Urothelium cell line (cell line): ENCODE measurements at regions not wholly inside any gene's neighbourhood (a gene's known extent, or its start where the extent isn't known, plus 50 kb on each side); places are given as distances from the start of the nearest gene placed in this dataset.

Experiments
- DNase-seq: peaks from one replicate; pipeline ENCODE4 v3.0.0; 2011; ENCODE audit warnings: low spot score, mixed read lengths
- FAIRE-seq: peaks from 2 replicates; lab custom pipeline; 2011; peaks lifted over from hg19 to GRCh38; lab: Jason Lieb, UNC

- DNase-seq (no peak), FAIRE-seq (no peak)
Measured at GRCh38 chr1:93013145-93014065, 52.1 kb upstream of the DIPK1A start.

- no peak for DNase-seq
Measured at GRCh38 chr1:93014168-93014567, 52.9 kb upstream of the DIPK1A start.

GRCh38 chr1:93015590-93015989 lies 54.3 kb upstream of the DIPK1A start:
- DNase-seq (no peak), FAIRE-seq (no peak)

More at GRCh38 chr1:93014168-93014567, 52.9 kb upstream of the DIPK1A start:
- FAIRE-seq = no peak

- FAIRE-seq (no peak), DNase-seq (peak; percentile 18)
Measured at GRCh38 chr1:93016171-93016570, 54.9 kb upstream of the DIPK1A start.

- FAIRE-seq (no peak), DNase-seq (peak; percentile 49)
Measured at GRCh38 chr1:93021539-93022134, 57.4 kb upstream of the MTF2 start.

GRCh38 chr1:93022580-93022979 lies 56.5 kb upstream of the MTF2 start:
- FAIRE-seq (no peak), DNase-seq (no peak)

- FAIRE-seq = no peak
- no peak for DNase-seq
Measured at GRCh38 chr1:93023281-93023680, 55.8 kb upstream of the MTF2 start.

- DNase-seq = no peak
- no peak for FAIRE-seq
Measured at GRCh38 chr1:93025572-93025971, 53.5 kb upstream of the MTF2 start.

GRCh38 chr1:93028542-93028941 lies 50.5 kb upstream of the MTF2 start:
- no peak for FAIRE-seq

More at GRCh38 chr1:93028542-93028941, 50.5 kb upstream of the MTF2 start:
- no peak for DNase-seq
